Right lobe of liver (tissue), 4 donors: ENCODE measurements at regions not wholly inside any gene's neighbourhood (a gene's known extent, or its start where the extent isn't known, plus 50 kb on each side); places are given as distances from the start of the nearest gene placed in this dataset.

Experiments
- POLR2A ChIP-seq: fragments of 450-650 bp; IDR thresholded peaks from one replicate; pipeline ENCODE4 v1.6.1; 2017; ENCODE audit warnings: antibody characterized with exemption, mild to moderate bottlenecking
- TF ChIP-seq, protein P1 (sequence below), 4 donors: fragments of 200-600 bp in 3 of 4; fragments of 450-650 bp in 1 of 4; IDR thresholded peaks; one replicate each; pipeline versions ENCODE4 v1.5.1 to v1.8.0; 2016 to 2022; ENCODE audit warnings: antibody characterized with exemption in 4 of 4, mild to moderate bottlenecking in 2 of 4
- donor health status: DM: no; HTN: no; CAD: no.
- donor health status: DM: no; HTN: no; CAD: no.
- donor health status: DM: no; HTN: yes; CAD: no.

- TF ChIP-seq POLR2A, result no peak
- TF ChIP-seq, protein P1, sequence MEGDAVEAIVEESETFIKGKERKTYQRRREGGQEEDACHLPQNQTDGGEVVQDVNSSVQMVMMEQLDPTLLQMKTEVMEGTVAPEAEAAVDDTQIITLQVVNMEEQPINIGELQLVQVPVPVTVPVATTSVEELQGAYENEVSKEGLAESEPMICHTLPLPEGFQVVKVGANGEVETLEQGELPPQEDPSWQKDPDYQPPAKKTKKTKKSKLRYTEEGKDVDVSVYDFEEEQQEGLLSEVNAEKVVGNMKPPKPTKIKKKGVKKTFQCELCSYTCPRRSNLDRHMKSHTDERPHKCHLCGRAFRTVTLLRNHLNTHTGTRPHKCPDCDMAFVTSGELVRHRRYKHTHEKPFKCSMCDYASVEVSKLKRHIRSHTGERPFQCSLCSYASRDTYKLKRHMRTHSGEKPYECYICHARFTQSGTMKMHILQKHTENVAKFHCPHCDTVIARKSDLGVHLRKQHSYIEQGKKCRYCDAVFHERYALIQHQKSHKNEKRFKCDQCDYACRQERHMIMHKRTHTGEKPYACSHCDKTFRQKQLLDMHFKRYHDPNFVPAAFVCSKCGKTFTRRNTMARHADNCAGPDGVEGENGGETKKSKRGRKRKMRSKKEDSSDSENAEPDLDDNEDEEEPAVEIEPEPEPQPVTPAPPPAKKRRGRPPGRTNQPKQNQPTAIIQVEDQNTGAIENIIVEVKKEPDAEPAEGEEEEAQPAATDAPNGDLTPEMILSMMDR (IDR thresholded peaks at IDR 0.05), result no peak
These were observed 451.0 kb upstream of the TRPC7 start for GRCh38 chr5:136816327-136816726.
